GM19043 (cell line): ENCODE measurements at regions not wholly inside any gene's neighbourhood (a gene's known extent, or its start where the extent isn't known, plus 50 kb on each side); places are given as distances from the start of the nearest gene placed in this dataset.

Source experiments
- ATAC-seq: cut with Tn5 transposase; IDR thresholded peaks from one replicate; pipeline ENCODE4 v1.9.1; 2021; ENCODE audit warnings: low read depth; ENCODE audit not compliant: unreplicated experiment

- no peak for ATAC-seq
These were observed 356.3 kb upstream of the TBL1XR1 start for GRCh38 chr3:177553579-177553978.

GRCh38 chr3:177554895-177555759 lies 357.8 kb upstream of the TBL1XR1 start:
- no peak for ATAC-seq

GRCh38 chr3:177557548-177557947 lies 360.3 kb upstream of the TBL1XR1 start:
- no peak for ATAC-seq

- no peak for ATAC-seq
These were observed 364.1 kb upstream of the TBL1XR1 start for GRCh38 chr3:177561365-177561764.

GRCh38 chr3:177561769-177562392 lies 364.6 kb upstream of the TBL1XR1 start:
- ATAC-seq, result no peak

GRCh38 chr3:177563243-177563780 lies 366.0 kb upstream of the TBL1XR1 start:
- no peak for ATAC-seq

- ATAC-seq, result no peak
These were observed 366.5 kb upstream of the TBL1XR1 start for GRCh38 chr3:177563792-177564191.

GRCh38 chr3:177565981-177566380 lies 368.7 kb upstream of the TBL1XR1 start:
- no peak for ATAC-seq

GRCh38 chr3:177567833-177568232 lies 370.6 kb upstream of the TBL1XR1 start:
- ATAC-seq, result no peak

- ATAC-seq, result no peak
These were observed 371.9 kb upstream of the TBL1XR1 start for GRCh38 chr3:177569193-177569592.

GRCh38 chr3:177569875-177570657 lies 372.8 kb upstream of the TBL1XR1 start:
- ATAC-seq, result no peak

GRCh38 chr3:177571271-177571943 lies 374.1 kb upstream of the TBL1XR1 start:
- ATAC-seq, result no peak

GRCh38 chr3:177571944-177572315 lies 374.6 kb upstream of the TBL1XR1 start:
- no peak for ATAC-seq

- no peak for ATAC-seq
These were observed 377.1 kb upstream of the TBL1XR1 start for GRCh38 chr3:177574222-177574856.

- ATAC-seq, result no peak
These were observed 379.5 kb upstream of the TBL1XR1 start for GRCh38 chr3:177576746-177577145.

- ATAC-seq, result no peak
These were observed 381.2 kb upstream of the TBL1XR1 start for GRCh38 chr3:177578488-177578887.

GRCh38 chr3:177579419-177579818 lies 382.1 kb upstream of the TBL1XR1 start:
- ATAC-seq, result no peak

GRCh38 chr3:177580437-177580836 lies 383.2 kb upstream of the TBL1XR1 start:
- ATAC-seq, result no peak

- ATAC-seq, result no peak
These were observed 388.0 kb upstream of the TBL1XR1 start for GRCh38 chr3:177585271-177585670.

- ATAC-seq, result no peak
These were observed 391.9 kb upstream of the TBL1XR1 start for GRCh38 chr3:177589041-177589650.
